ENCODE measurements at regions not wholly inside any gene's neighbourhood (a gene's known extent, or its start where the extent isn't known, plus 50 kb on each side); places are given as distances from the start of the nearest gene placed in this dataset.

- ChIA-PET POLR2A (no interaction called here), CTCF (no interaction called here)
- H3K9me3 Mint-ChIP-seq = no peaks in the 10 kb centered on the region
- no peak overlapping the region for H3K27ac Mint-ChIP-seq
- peaks cover 1% of the 10 kb centered on the region for H3K27me3 Mint-ChIP-seq
- H3K36me3 Mint-ChIP-seq (ENCODE audit: low read depth) = no peaks in the 10 kb centered on the region
- no peak overlapping the region for H3K4me3 Mint-ChIP-seq
- H3K4me1 Mint-ChIP-seq = no peaks in the 10 kb centered on the region
- DNase-seq = no peak
Observed at GRCh38 chr2:2801458-2801857, 470.4 kb upstream of the MYT1L start.

- no peaks in the 10 kb centered on the region for H3K36me3 Mint-ChIP-seq (ENCODE audit: low read depth)
- H3K9me3 Mint-ChIP-seq = no peaks in the 10 kb centered on the region
- H3K4me3 Mint-ChIP-seq = no peak overlapping the region
- H3K27ac Mint-ChIP-seq = no peak overlapping the region
- no peaks in the 10 kb centered on the region for H3K4me1 Mint-ChIP-seq
- CTCF ChIA-PET = no interaction called here
- no peak for DNase-seq
- POLR2A ChIA-PET = no interaction called here
- H3K27me3 Mint-ChIP-seq = peaks cover 1% of the 10 kb centered on the region
Observed at GRCh38 chr2:2800697-2801096, 469.6 kb upstream of the MYT1L start.

GRCh38 chr2:2800001-2800400 lies 468.9 kb upstream of the MYT1L start:
- Mint-ChIP-seq H3K4me3 (no peak overlapping the region), H3K27ac (no peak overlapping the region), H3K9me3 (no peaks in the 10 kb centered on the region), H3K36me3 (ENCODE audit: low read depth) (no peaks in the 10 kb centered on the region), H3K4me1 (no peaks in the 10 kb centered on the region), H3K27me3 (peaks cover 1% of the 10 kb centered on the region)
- ChIA-PET CTCF (no interaction called here), POLR2A (no interaction called here)
- DNase-seq = no peak

DNA sequence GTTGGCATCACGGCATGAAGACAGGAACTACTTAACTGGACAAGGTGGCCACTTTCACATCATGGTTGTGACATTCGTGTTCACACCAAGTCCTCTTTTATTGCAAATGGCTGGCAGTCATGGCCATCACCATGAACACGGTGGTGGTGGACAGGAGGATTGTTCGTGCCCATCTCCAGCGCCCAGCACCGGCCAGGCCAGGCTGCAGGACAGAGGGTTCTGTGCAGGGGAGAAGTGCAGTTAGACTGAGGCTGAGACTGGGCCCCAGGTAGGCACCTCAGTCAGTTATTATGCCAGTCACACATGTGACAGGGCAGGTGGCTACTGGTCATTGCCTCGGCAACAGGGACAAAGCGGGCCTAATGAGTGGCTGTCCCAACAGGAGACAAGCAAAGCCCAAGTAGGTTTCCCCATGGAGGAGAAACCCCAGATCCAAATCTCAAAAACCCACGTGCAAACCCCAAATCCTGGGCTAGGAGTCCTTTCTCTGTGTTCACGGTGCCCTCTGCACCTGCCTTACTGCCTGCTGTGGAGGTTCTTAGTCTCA lies 468.1 kb upstream of the MYT1L start:
- no peak overlapping the region for H3K27ac Mint-ChIP-seq
- CTCF ChIA-PET = no interaction called here
- peaks cover 1% of the 10 kb centered on the region for H3K27me3 Mint-ChIP-seq
- no peak for DNase-seq
- no peak overlapping the region for H3K4me3 Mint-ChIP-seq
- no peaks in the 10 kb centered on the region for H3K36me3 Mint-ChIP-seq (ENCODE audit: low read depth)
- POLR2A ChIA-PET = no interaction called here
- H3K9me3 Mint-ChIP-seq = no peaks in the 10 kb centered on the region
- H3K4me1 Mint-ChIP-seq = no peaks in the 10 kb centered on the region

GRCh38 chr2:2798337-2798736 lies 467.3 kb upstream of the MYT1L start:
- H3K4me3 Mint-ChIP-seq = no peak overlapping the region
- H3K36me3 Mint-ChIP-seq (ENCODE audit: low read depth) = no peaks in the 10 kb centered on the region

GRCh38 chr2:2797797-2798196 lies 466.7 kb upstream of the MYT1L start:
- POLR2A ChIA-PET = no interaction called here
- no peak for DNase-seq
- no peak overlapping the region for H3K4me3 Mint-ChIP-seq
- CTCF ChIA-PET = no interaction called here
- H3K27ac Mint-ChIP-seq = no peak overlapping the region
- H3K27me3 Mint-ChIP-seq = peaks cover 1% of the 10 kb centered on the region
- H3K36me3 Mint-ChIP-seq (ENCODE audit: low read depth) = no peaks in the 10 kb centered on the region
- no peaks in the 10 kb centered on the region for H3K9me3 Mint-ChIP-seq
- H3K4me1 Mint-ChIP-seq = no peaks in the 10 kb centered on the region

More at GRCh38 chr2:2798337-2798736, 467.3 kb upstream of the MYT1L start:
- no peaks in the 10 kb centered on the region for H3K9me3 Mint-ChIP-seq
- DNase-seq = no peak
- H3K27ac Mint-ChIP-seq = no peak overlapping the region
- ChIA-PET POLR2A (no interaction called here), CTCF (no interaction called here)
- no peaks in the 10 kb centered on the region for H3K4me1 Mint-ChIP-seq
- H3K27me3 Mint-ChIP-seq = peaks cover 1% of the 10 kb centered on the region

- Mint-ChIP-seq H3K9me3 (no peaks in the 10 kb centered on the region), H3K36me3 (ENCODE audit: low read depth) (no peaks in the 10 kb centered on the region), H3K27ac (no peak overlapping the region), H3K4me1 (no peaks in the 10 kb centered on the region), H3K27me3 (no peaks in the 10 kb centered on the region), H3K4me3 (no peak overlapping the region)
- CTCF ChIA-PET = no interaction called here
- no peak for DNase-seq
- POLR2A ChIA-PET = no interaction called here
Observed at GRCh38 chr2:2796207-2796606, 465.1 kb upstream of the MYT1L start.

GRCh38 chr2:2795438-2796091 lies 464.5 kb upstream of the MYT1L start:
- CTCF ChIA-PET = no interaction called here
- DNase-seq = no peak

GRCh38 chr2:2793925-2794560 lies 463.0 kb upstream of the MYT1L start:
- Mint-ChIP-seq H3K4me3 (no peak overlapping the region), H3K36me3 (ENCODE audit: low read depth) (no peaks in the 10 kb centered on the region), H3K9me3 (no peaks in the 10 kb centered on the region), H3K4me1 (no peaks in the 10 kb centered on the region), H3K27me3 (no peaks in the 10 kb centered on the region), H3K27ac (no peak overlapping the region)
- POLR2A ChIA-PET = no interaction called here
- CTCF ChIA-PET = no interaction called here
- no peak for DNase-seq

More at GRCh38 chr2:2795438-2796091, 464.5 kb upstream of the MYT1L start:
- POLR2A ChIA-PET = no interaction called here
- Mint-ChIP-seq H3K27me3 (no peaks in the 10 kb centered on the region), H3K9me3 (no peaks in the 10 kb centered on the region), H3K36me3 (ENCODE audit: low read depth) (no peaks in the 10 kb centered on the region), H3K4me1 (no peaks in the 10 kb centered on the region), H3K27ac (no peak overlapping the region), H3K4me3 (no peak overlapping the region)

DNA sequence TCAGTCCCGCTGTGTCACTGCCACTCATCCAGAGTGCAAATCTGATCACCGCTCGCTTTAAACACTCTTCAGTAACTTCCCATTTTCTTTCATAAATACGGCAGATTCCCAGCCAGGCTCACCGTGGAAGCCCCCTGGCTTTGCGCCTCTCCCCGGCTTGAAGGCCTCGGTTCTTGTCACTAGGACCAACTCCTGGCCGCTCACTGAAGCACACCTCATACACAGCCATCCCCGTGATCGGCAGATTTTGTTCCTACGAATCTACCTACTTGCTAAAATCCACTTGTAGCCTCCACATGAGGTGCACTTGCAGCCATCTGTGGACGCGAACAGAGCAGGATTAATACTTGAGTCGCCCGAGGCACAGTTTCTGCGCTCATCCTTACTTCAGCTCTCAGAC lies 462.4 kb upstream of the MYT1L start:
- DNase-seq = no peak
- H3K27ac Mint-ChIP-seq = no peak overlapping the region
- no peaks in the 10 kb centered on the region for H3K27me3 Mint-ChIP-seq
- POLR2A ChIA-PET = no interaction called here
- no peaks in the 10 kb centered on the region for H3K36me3 Mint-ChIP-seq (ENCODE audit: low read depth)
- no peak overlapping the region for H3K4me3 Mint-ChIP-seq
- CTCF ChIA-PET = no interaction called here
- no peaks in the 10 kb centered on the region for H3K9me3 Mint-ChIP-seq
- no peaks in the 10 kb centered on the region for H3K4me1 Mint-ChIP-seq

DNA sequence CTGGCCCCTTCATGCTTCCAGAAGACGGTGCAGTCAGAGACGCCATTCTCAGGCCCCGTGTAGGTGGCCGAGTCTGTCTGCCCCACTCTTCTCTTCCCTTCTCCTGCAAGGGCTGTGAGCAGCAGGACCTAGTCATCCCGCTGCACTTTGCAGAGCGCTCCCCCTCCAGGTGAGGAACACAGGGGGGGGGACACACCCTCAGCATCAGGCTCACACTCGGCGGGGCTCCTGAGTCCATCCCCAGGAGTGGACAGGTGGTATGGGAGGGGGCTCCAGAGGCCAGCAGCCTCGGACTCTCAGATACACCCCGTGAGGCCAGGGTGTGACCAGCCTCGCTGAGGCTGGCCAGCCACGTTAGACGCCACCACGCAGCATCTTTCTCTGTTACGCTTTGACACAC lies 460.5 kb upstream of the MYT1L start:
- no peaks in the 10 kb centered on the region for H3K27me3 Mint-ChIP-seq
- H3K9me3 Mint-ChIP-seq = no peaks in the 10 kb centered on the region
- no peaks in the 10 kb centered on the region for H3K4me1 Mint-ChIP-seq
- H3K4me3 Mint-ChIP-seq = no peak overlapping the region
- no peak for DNase-seq
- ChIA-PET POLR2A (no interaction called here), CTCF (no interaction called here)
- no peaks in the 10 kb centered on the region for H3K36me3 Mint-ChIP-seq (ENCODE audit: low read depth)
- H3K27ac Mint-ChIP-seq = no peak overlapping the region

GRCh38 chr2:2791031-2791430 lies 460.0 kb upstream of the MYT1L start:
- H3K4me1 Mint-ChIP-seq = no peaks in the 10 kb centered on the region
- no peaks in the 10 kb centered on the region for H3K36me3 Mint-ChIP-seq (ENCODE audit: low read depth)
- H3K9me3 Mint-ChIP-seq = no peaks in the 10 kb centered on the region
- POLR2A ChIA-PET = no interaction called here
- no peak overlapping the region for H3K4me3 Mint-ChIP-seq
- no peak overlapping the region for H3K27ac Mint-ChIP-seq
- CTCF ChIA-PET = no interaction called here
- DNase-seq = no peak
- no peaks in the 10 kb centered on the region for H3K27me3 Mint-ChIP-seq

DNA sequence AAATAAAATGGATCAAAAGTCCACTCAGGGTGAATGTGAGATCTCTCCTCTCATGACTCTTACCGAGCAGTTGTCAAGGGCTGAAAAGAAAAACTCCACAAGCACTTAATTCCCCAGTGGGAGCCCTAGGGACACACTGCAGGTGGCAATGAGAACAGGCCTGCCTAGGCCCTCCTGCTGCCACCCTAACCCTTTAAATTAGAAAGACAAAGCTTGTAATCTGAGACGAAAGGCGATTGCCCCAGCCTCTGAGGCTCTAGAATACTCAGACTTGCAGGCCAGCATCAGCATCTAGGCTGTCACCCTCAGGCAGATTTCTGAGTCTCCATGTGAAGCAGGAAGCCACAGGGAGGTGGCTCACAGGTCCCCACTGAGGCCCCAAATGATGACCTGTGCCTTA lies 457.0 kb upstream of the MYT1L start:
- H3K9me3 Mint-ChIP-seq = no peaks in the 10 kb centered on the region
- H3K36me3 Mint-ChIP-seq (ENCODE audit: low read depth) = no peaks in the 10 kb centered on the region
- H3K27me3 Mint-ChIP-seq = no peaks in the 10 kb centered on the region
- CTCF ChIA-PET = no interaction called here
- POLR2A ChIA-PET = no interaction called here
- H3K4me1 Mint-ChIP-seq = no peaks in the 10 kb centered on the region
- no peak overlapping the region for H3K27ac Mint-ChIP-seq
- no peak for DNase-seq
- no peak overlapping the region for H3K4me3 Mint-ChIP-seq

DNA sequence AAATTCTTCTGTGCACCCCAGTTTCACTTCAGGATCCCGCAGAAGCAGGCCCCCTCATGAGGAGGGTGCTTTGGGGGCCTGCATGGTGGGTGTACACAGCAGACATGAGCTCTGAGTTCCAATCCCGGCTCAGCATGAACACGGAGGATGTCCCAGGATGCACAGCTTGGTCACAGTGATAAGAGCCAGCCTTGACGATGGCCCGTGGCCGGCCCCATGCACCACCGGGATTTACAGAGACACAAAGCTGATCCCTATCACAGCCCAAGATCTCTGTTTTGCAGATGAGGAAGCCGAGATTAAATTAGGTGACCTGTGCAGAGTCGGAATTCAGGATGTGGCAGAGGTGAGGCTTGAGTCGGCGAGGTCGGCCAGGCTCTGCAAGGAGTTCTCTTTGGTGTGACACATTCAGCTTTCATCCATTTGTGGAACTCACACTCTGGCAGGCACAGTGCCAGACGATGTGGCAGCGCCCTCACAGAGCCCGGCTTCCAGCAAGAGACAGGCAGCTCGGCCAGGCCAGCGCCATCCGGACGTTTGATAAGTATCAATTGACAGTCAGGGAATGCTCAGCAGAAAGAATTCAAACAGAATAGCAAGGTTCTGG lies 456.3 kb upstream of the MYT1L start:
- CTCF ChIA-PET = no interaction called here
- Mint-ChIP-seq H3K4me1 (no peaks in the 10 kb centered on the region), H3K27ac (no peak overlapping the region), H3K9me3 (no peaks in the 10 kb centered on the region), H3K36me3 (ENCODE audit: low read depth) (no peaks in the 10 kb centered on the region), H3K27me3 (no peaks in the 10 kb centered on the region), H3K4me3 (no peak overlapping the region)
- POLR2A ChIA-PET = no interaction called here
- DNase-seq = no peak

Data from activated CD4-positive, alpha-beta T cell treated with anti-CD3 and anti-CD28 coated beads, Interleukin-2, amount 10 ng/mL, durations not matched to agents 7 days and 5 days (primary cell).